ENCODE measurements at regions not wholly inside any gene's neighbourhood (a gene's known extent, or its start where the extent isn't known, plus 50 kb on each side); places are given as distances from the start of the nearest gene placed in this dataset.

GRCh38 chr5:133824661-133825254, 143.7 kb downstream of the C5orf15 start:
- TF ChIP-seq POLR2AphosphoS5 (IDR thresholded peaks at IDR 0.05; ENCODE audit: low read depth, low read length) = no peak
- TF ChIP-seq POLR2A (IDR thresholded peaks at IDR 0.05; ENCODE audit: control extremely low read depth in 1 of 2, low read depth in 2 of 2, low read length in 2 of 2) = no peak
- TF ChIP-seq KDM1A (IDR thresholded peaks at IDR 0.05; ENCODE audit: borderline replicate concordance, low read length) = no peak
- no peak for TF ChIP-seq EZH2 (IDR thresholded peaks at IDR 0.05; ENCODE audit: low read depth, low read length, severe bottlenecking)
- no peak for TF ChIP-seq CTCF (IDR thresholded peaks at IDR 0.05; ENCODE audit: control extremely low read depth in 1 of 3, insufficient read depth in 1 of 3, low read depth in 1 of 3, low read length in 3 of 3)
- no peak for TF ChIP-seq MAFK (IDR thresholded peaks at IDR 0.05; ENCODE audit: low read depth, low read length)
- no peak for TF ChIP-seq EP300 (IDR thresholded peaks at IDR 0.05; ENCODE audit: borderline replicate concordance in 1 of 2, low read depth in 2 of 2, low read length in 2 of 2)
- TF ChIP-seq MAX (IDR thresholded peaks at IDR 0.05) = no peak
- TF ChIP-seq RXRA (IDR thresholded peaks at IDR 0.05; ENCODE audit: insufficient read depth, low read depth, low read length) = no peak
- TF ChIP-seq ZNF274 (IDR thresholded peaks at IDR 0.05; ENCODE audit: borderline replicate concordance, extremely low read depth, low read length) = no peak
- TF ChIP-seq USF2 (IDR thresholded peaks at IDR 0.05; ENCODE audit: low read length) = no peak
- no peak for TF ChIP-seq EGR1 (IDR thresholded peaks at IDR 0.05; ENCODE audit: borderline replicate concordance, low read depth, low read length)
